IMR-90 (cell line): ENCODE measurements at regions not wholly inside any gene's neighbourhood (a gene's known extent, or its start where the extent isn't known, plus 50 kb on each side); places are given as distances from the start of the nearest gene placed in this dataset.

Experiments used
- ATAC-seq: fragments of 200-7000 bp; cut with Tn5 transposase; 2 replicates; pipeline ENCODE4 v1.9.1; 2020; ENCODE audit warnings: low read depth, mild to moderate bottlenecking, moderate library complexity
- BruUV-seq: library from RNA; stranded (reverse); fragments of 400-500 nt; replicated peaks from 2 replicates; lab custom pipeline; 2021; lab: Mats Ljungman, UMichigan
- CTCF ChIA-PET: fragments of 300-600 bp; formaldehyde crosslinking; extraction: SDS; loops from one replicate; lab custom pipeline; 2021; ENCODE audit warnings: antibody characterized with exemption; lab: Yijun Ruan, JAX
- POLR2A ChIA-PET: fragments of 300-600 bp; sonication (Branson Sonifier 250); formaldehyde crosslinking; loops from one replicate; lab custom pipeline; 2022; ENCODE audit warnings: antibody characterized with exemption; ENCODE audit not compliant: unreplicated experiment; lab: Charles Lee
- DNase-seq: peaks from one replicate; pipeline ENCODE4 v3.0.0; 2013
- H2AFZ ChIP-seq: replicated peaks from 2 replicates; pipeline ENCODE3; 2013; ENCODE audit warnings: low read length, mild to moderate bottlenecking; ENCODE audit not compliant: poor library complexity
- H2AK5ac ChIP-seq: 2 replicates; pipeline ENCODE4 v1.6.1; 2013; ENCODE audit warnings: low read depth, low read length, inconsistent platforms
- H2AK9ac ChIP-seq: replicated peaks from 2 replicates; pipeline ENCODE3; 2013; ENCODE audit warnings: mild to moderate bottlenecking, low read depth, low read length, moderate library complexity; ENCODE audit not compliant: poor library complexity
- H2BK120ac ChIP-seq: 2 replicates; pipeline ENCODE4 v1.6.1; 2013; ENCODE audit warnings: low read depth, low read length, inconsistent platforms
- H2BK15ac ChIP-seq: 3 replicates; pipeline ENCODE4 v1.6.1; 2013; ENCODE audit warnings: low read depth, low read length, inconsistent platforms
- H2BK20ac ChIP-seq: 2 replicates; pipeline ENCODE4 v1.6.1; 2013; ENCODE audit warnings: low read depth, mild to moderate bottlenecking, inconsistent platforms, low read length, moderate library complexity
- H2BK5ac ChIP-seq: 2 replicates; pipeline ENCODE4 v1.6.1; 2013; ENCODE audit warnings: mild to moderate bottlenecking, low read depth, low read length, inconsistent platforms; ENCODE audit not compliant: poor library complexity, severe bottlenecking
- H3K14ac ChIP-seq: replicated peaks from 2 replicates; pipeline ENCODE4 v1.6.1; 2013; ENCODE audit warnings: low read depth, low read length, inconsistent platforms
- H3K18ac ChIP-seq: 2 replicates; pipeline ENCODE4 v1.6.1; 2013; ENCODE audit warnings: low read depth, low read length, control low read depth
- H3K23ac ChIP-seq: 2 replicates; pipeline ENCODE4 v1.6.1; 2013; ENCODE audit warnings: low read depth, low read length, inconsistent platforms
- H3K27ac ChIP-seq: 2 replicates; pipeline ENCODE4 v1.5.1; 2013; ENCODE audit warnings: mild to moderate bottlenecking, control low read depth, low read length; ENCODE audit not compliant: insufficient read depth
- H3K27me3 ChIP-seq: 2 replicates; pipeline ENCODE4 v1.6.1; 2013; ENCODE audit warnings: low read length; ENCODE audit not compliant: control insufficient read depth, insufficient read depth
- H3K36me3 ChIP-seq: 2 replicates; pipeline ENCODE4 v1.6.1; 2013; ENCODE audit warnings: low read length, mixed read lengths; ENCODE audit not compliant: control insufficient read depth, insufficient read depth
- H3K4ac ChIP-seq: 2 replicates; pipeline ENCODE4 v1.6.1; 2013; ENCODE audit warnings: low read depth, low read length, inconsistent platforms
- H3K4me1 ChIP-seq: 2 replicates; pipeline ENCODE4 v1.6.1; 2013; ENCODE audit warnings: low read length, mixed read lengths; ENCODE audit not compliant: control insufficient read depth, insufficient read depth
- H3K4me2 ChIP-seq: 2 replicates; pipeline ENCODE4 v1.6.1; 2013; ENCODE audit warnings: low read depth, mild to moderate bottlenecking, control low read depth, low read length, moderate library complexity
- H3K4me3 ChIP-seq: 2 replicates; pipeline ENCODE4 v1.5.1; 2013; ENCODE audit warnings: low read depth, mild to moderate bottlenecking, control low read depth, low read length, moderate library complexity; ENCODE audit not compliant: insufficient read depth
- H3K56ac ChIP-seq: 2 replicates; pipeline ENCODE4 v1.6.1; 2013; ENCODE audit warnings: low read length, inconsistent platforms; ENCODE audit not compliant: insufficient read depth; ENCODE audit errors: extremely low read depth
- H3K79me1 ChIP-seq, 2 experiments: 2 replicates each; pipeline ENCODE4 v1.6.1; 2013; ENCODE audit warnings: low read length in 2 of 2, inconsistent platforms in 1 of 2, low read depth in 1 of 2
- H3K9ac ChIP-seq: 2 replicates; pipeline ENCODE4 v1.6.1; 2013; ENCODE audit warnings: low read depth, low read length, control low read depth
- H3K9me1 ChIP-seq: 2 replicates; pipeline ENCODE4 v1.6.1; 2013; ENCODE audit warnings: low read length, inconsistent platforms; ENCODE audit not compliant: insufficient read depth
- H3K9me3 ChIP-seq: 2 replicates; pipeline ENCODE4 v1.6.1; 2013; ENCODE audit warnings: low read length; ENCODE audit not compliant: control insufficient read depth, insufficient read depth
- H4K20me1 ChIP-seq: 2 replicates; pipeline ENCODE4 v1.6.1; 2013; ENCODE audit warnings: low read length, inconsistent platforms; ENCODE audit not compliant: insufficient read depth
- H4K5ac ChIP-seq: 2 replicates; pipeline ENCODE4 v1.6.1; 2013; ENCODE audit warnings: mild to moderate bottlenecking, low read depth, low read length, control low read depth
- H4K8ac ChIP-seq, 2 experiments: 2 replicates each; pipeline ENCODE4 v1.6.1; 2013; ENCODE audit warnings: low read depth in 2 of 2, low read length in 2 of 2, control low read depth in 1 of 2, inconsistent platforms in 1 of 2
- H4K91ac ChIP-seq: 2 replicates; pipeline ENCODE4 v1.6.1; 2013; ENCODE audit warnings: low read depth, low read length, inconsistent platforms; ENCODE audit not compliant: insufficient read depth
- MXI1 ChIP-seq: IDR thresholded peaks from 2 replicates; pipeline ENCODE4 v1.6.1; 2012; ENCODE audit warnings: low read depth, mild to moderate bottlenecking, low read length, moderate library complexity, borderline replicate concordance
- WGBS, 2 experiments: methylation state at CpG; one replicate each; pipeline versions ENCODE4 v1.1.5 to v1.1.7; 2013; ENCODE audit warnings: missing lambda C conversion rate in 2 of 2; ENCODE audit not compliant: insufficient read length in 1 of 2; ENCODE audit errors: extremely low coverage in 2 of 2; 5-methylcytosine and 5-hydroxymethylcytosine counted together
- dilution Hi-C: fragments of 300-500 bp; cut with HindIII; formaldehyde crosslinking; loops from one replicate; pipeline ENCODE4 v1.14.3; 2018; ENCODE audit warnings: low sequenced_read_pairs; ENCODE audit not compliant: unreplicated experiment
- in situ Hi-C: fragments of 300-500 bp; cut with MboI; formaldehyde crosslinking; loops from 3 replicates; pipeline ENCODE4 v1.14.3; 2019; ENCODE audit warnings: low sequenced_read_pairs, inconsistent platforms, mixed read lengths
- intact Hi-C: fragments of 100-400 bp; cut with micrococcal nuclease; formaldehyde crosslinking; loops from 2 replicates; pipeline ENCODE4 v1.10.0; 2022
- TF ChIP-seq, protein P1 (sequence below): conservative IDR thresholded peaks from 2 replicates; pipeline ENCODE4 v1.5.1; 2012; ENCODE audit warnings: mild to moderate bottlenecking, low read depth, low read length, improper control_type of control experiment

DNA sequence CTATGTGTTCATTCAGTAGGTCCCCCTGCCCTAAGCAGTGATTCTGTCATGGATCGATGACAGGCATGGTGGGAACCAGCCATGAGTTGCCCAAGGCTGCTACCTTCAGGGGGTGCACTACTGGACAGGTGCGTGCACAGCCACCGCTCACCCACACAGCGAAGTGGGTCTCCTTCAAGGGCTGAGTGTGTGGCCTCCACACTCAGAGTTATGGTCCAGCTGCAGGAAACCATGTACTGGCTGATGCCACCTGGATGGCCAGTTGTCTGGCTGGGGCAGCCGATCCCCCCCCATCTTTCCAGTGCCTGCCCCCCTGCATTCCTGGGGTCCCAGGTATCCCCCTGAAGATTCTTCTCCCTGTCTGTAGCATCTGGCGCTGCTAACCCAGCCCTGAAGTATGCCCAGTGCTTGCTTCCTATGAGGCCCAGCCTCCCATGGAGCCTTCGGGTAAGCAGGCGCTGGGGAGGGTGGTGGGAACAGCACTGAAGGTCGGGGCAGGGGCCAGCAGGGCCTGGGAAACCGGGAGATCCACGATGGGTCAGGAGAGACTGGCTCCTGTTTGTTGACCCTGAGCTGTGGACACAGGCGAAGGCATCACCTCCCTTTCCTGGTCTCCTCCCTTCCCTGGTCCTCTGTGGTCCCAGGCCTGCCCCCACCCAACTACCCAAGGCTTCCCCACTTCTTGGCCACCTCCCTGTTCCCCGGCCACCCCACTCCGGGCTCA lies 106.0 kb downstream of the VEGFA start:
- WGBS, 2 experiments: 75% methylated on average over 3 of the region's 14 CpGs; no CpG with 5 or more reads in 1 of the 2 experiments
- H3K9ac ChIP-seq: no peak overlapping the region

More for the DNA sequence above, 106.0 kb downstream of the VEGFA start:
- Histone ChIP-seq H2BK120ac (no peak overlapping the region), H4K91ac (no peak overlapping the region), H3K27me3 (peaks cover 28% of the 10 kb centered on the region), H3K9me3 (no peaks in the 10 kb centered on the region), H2BK15ac (no peak overlapping the region), H3K23ac (no peak overlapping the region), H2BK20ac (no peak overlapping the region), H3K4me1 (no peaks in the 10 kb centered on the region), H3K4me2 (no peak overlapping the region), H4K8ac (no peak overlapping the region), H4K20me1 (no peaks in the 10 kb centered on the region), H4K5ac (no peak overlapping the region), H2AK5ac (no peak overlapping the region), H3K4me3 (no peak overlapping the region), H3K18ac (no peak overlapping the region), H2AK9ac (no peak overlapping the region), H3K79me1 (no peaks in the 10 kb centered on the region), H3K56ac (no peak overlapping the region), H3K14ac (no peak overlapping the region), H2AFZ (no peak overlapping the region), H2BK5ac (no peak overlapping the region), H3K27ac (no peak overlapping the region), H3K36me3 (no peaks in the 10 kb centered on the region), H3K9me1 (no peaks in the 10 kb centered on the region), H3K4ac (no peak overlapping the region)
- TF ChIP-seq, protein P1, sequence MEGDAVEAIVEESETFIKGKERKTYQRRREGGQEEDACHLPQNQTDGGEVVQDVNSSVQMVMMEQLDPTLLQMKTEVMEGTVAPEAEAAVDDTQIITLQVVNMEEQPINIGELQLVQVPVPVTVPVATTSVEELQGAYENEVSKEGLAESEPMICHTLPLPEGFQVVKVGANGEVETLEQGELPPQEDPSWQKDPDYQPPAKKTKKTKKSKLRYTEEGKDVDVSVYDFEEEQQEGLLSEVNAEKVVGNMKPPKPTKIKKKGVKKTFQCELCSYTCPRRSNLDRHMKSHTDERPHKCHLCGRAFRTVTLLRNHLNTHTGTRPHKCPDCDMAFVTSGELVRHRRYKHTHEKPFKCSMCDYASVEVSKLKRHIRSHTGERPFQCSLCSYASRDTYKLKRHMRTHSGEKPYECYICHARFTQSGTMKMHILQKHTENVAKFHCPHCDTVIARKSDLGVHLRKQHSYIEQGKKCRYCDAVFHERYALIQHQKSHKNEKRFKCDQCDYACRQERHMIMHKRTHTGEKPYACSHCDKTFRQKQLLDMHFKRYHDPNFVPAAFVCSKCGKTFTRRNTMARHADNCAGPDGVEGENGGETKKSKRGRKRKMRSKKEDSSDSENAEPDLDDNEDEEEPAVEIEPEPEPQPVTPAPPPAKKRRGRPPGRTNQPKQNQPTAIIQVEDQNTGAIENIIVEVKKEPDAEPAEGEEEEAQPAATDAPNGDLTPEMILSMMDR: no peak
- TF ChIP-seq MXI1: no peak
- ChIA-PET CTCF (no interaction called here), POLR2A (no interaction called here)
- ATAC-seq (no peak), DNase-seq (no peak)
- in situ Hi-C loops: no loop called here
- BruUV-seq: no TSS peak
- intact Hi-C loops: no loop called here
- dilution Hi-C loops: no loop called here
